Esophagus squamous epithelium (tissue), 5 donors: ENCODE measurements at regions not wholly inside any gene's neighbourhood (a gene's known extent, or its start where the extent isn't known, plus 50 kb on each side); places are given as distances from the start of the nearest gene placed in this dataset.

Source experiments
- DNase-seq: peaks from one replicate; lab custom pipeline; 2025; lab: John Stamatoyannopoulos, UW
- H3K27ac ChIP-seq, 4 donors: fragments of 200-600 bp; sonication (generic); one replicate each; pipeline ENCODE4 v1.5.1; 2016 to 2019; ENCODE audit warnings: mild to moderate bottlenecking in 1 of 4
- H3K27me3 ChIP-seq, 4 donors: fragments of 200-600 bp; sonication (generic); 1 replicate in 3 of 4; 2 replicates in 1 of 4; pipeline versions ENCODE4 v1.5.1 to v1.6.0; 2017 to 2021; ENCODE audit warnings: antibody characterized with exemption in 1 of 4
- H3K36me3 ChIP-seq, 3 donors: fragments of 200-600 bp; sonication (generic); one replicate each; pipeline ENCODE4 v1.5.1; 2016 to 2019
- H3K4me1 ChIP-seq, 3 donors: fragments of 200-600 bp; sonication (generic); one replicate each; pipeline ENCODE4 v1.5.1; 2017 to 2019
- H3K4me3 ChIP-seq, 4 donors: fragments of 200-600 bp; sonication (generic); 1 replicate in 3 of 4; 2 replicates in 1 of 4; pipeline ENCODE4 v1.5.1; 2016 to 2019; ENCODE audit warnings: mild to moderate bottlenecking in 2 of 4, moderate library complexity in 1 of 4
- H3K9me3 ChIP-seq, 3 donors: fragments of 200-600 bp; sonication (generic); one replicate each; pipeline ENCODE4 v1.5.1; 2016 to 2019
- CTCF ChIP-seq, 6 experiments: fragments of 450-650 bp in 4 of 6; fragments of 200-600 bp in 2 of 6; sonication (generic) in 2 of 6; IDR thresholded peaks; one replicate each; pipeline ENCODE4 v1.5.1; 2016 to 2019; ENCODE audit warnings: antibody characterized with exemption in 6 of 6, mild to moderate bottlenecking in 4 of 6, moderate library complexity in 4 of 6
- POLR2A ChIP-seq, 4 donors: fragments of 450-650 bp; IDR thresholded peaks; one replicate each; pipeline ENCODE4 v1.6.1; 2017; ENCODE audit warnings: antibody characterized with exemption in 4 of 4, mild to moderate bottlenecking in 4 of 4, moderate library complexity in 3 of 4
- WGBS, 2 donors: methylation state at CpG; one replicate each; pipeline ENCODE4 v1.1.5; 2018; 5-methylcytosine and 5-hydroxymethylcytosine counted together
- intact Hi-C: fragments of 100-400 bp; cut with DNase I; formaldehyde crosslinking; loops from one replicate; pipeline ENCODE4 v1.15.0; 2022
- donor health status: DM: yes; HTN: yes; CAD: no.

- Histone ChIP-seq H3K27me3 (peaks cover 0 to 70% (median 0%) of the 10 kb centered on the region in 4 donors), H3K4me1 (peaks cover 6 to 23% (median 10%) of the 10 kb centered on the region in 3 donors), H3K36me3 (no peaks in the 10 kb centered on the region), H3K4me3 (no peak overlapping the region), H3K9me3 (no peaks in the 10 kb centered on the region), H3K27ac (no peak overlapping the region)
- TF ChIP-seq CTCF (IDR thresholded peaks at IDR 0.05), result no peak
- TF ChIP-seq POLR2A (IDR thresholded peaks at IDR 0.05), result no peak
- intact Hi-C loops, result no loop called here
- no CpG with 5 or more reads among the region's 3 CpGs for WGBS, 2 donors
- DNase-seq, result no peak
Measured at GRCh38 chr17:77890771-77891170, 67.7 kb upstream of the TNRC6C start.

GRCh38 chr17:77891602-77892001 lies 66.9 kb upstream of the TNRC6C start:
- intact Hi-C loops, result no loop called here
- peaks cover 0 to 62% (median 0%) of the 10 kb centered on the region in 4 donors for H3K27me3 ChIP-seq
- H3K36me3 ChIP-seq, result no peaks in the 10 kb centered on the region
- peaks cover 6 to 19% (median 10%) of the 10 kb centered on the region in 3 donors for H3K4me1 ChIP-seq
- TF ChIP-seq CTCF (IDR thresholded peaks at IDR 0.05) (no peak), POLR2A (IDR thresholded peaks at IDR 0.05) (no peak)
- 40 to 66% methylated on average over 3 to 6 of the region's 8 CpGs for WGBS, 2 donors
- H3K27ac ChIP-seq, result no peak overlapping the region
- H3K9me3 ChIP-seq, result no peaks in the 10 kb centered on the region
- no peak overlapping the region for H3K4me3 ChIP-seq
- no peak for DNase-seq

GRCh38 chr17:77892031-77892430 lies 66.5 kb upstream of the TNRC6C start:
- H3K4me3 ChIP-seq, result no peak overlapping the region
- TF ChIP-seq CTCF (IDR thresholded peaks at IDR 0.05), result no peak
- WGBS, 2 donors, result 50 to 69% methylated on average over 2 to 5 of the region's 7 CpGs
- H3K9me3 ChIP-seq, result no peaks in the 10 kb centered on the region
- intact Hi-C loops, result no loop called here
- no peaks in the 10 kb centered on the region for H3K36me3 ChIP-seq
- H3K27ac ChIP-seq, result no peak overlapping the region
- peaks cover 6 to 15% (median 8%) of the 10 kb centered on the region in 3 donors for H3K4me1 ChIP-seq
- H3K27me3 ChIP-seq, result peaks cover 0 to 59% (median 0%) of the 10 kb centered on the region in 4 donors
- no peak for DNase-seq

GRCh38 chr17:77892469-77893143 lies 65.9 kb upstream of the TNRC6C start:
- Histone ChIP-seq H3K4me3 (no peak overlapping the region), H3K36me3 (no peaks in the 10 kb centered on the region), H3K4me1 (peaks cover 3 to 9% (median 6%) of the 10 kb centered on the region in 3 donors), H3K27me3 (peaks cover 0 to 59% (median 0%) of the 10 kb centered on the region in 4 donors), H3K27ac (no peak overlapping the region), H3K9me3 (no peaks in the 10 kb centered on the region)
- TF ChIP-seq CTCF (IDR thresholded peaks at IDR 0.05) (peak in 1 of 6 experiments; percentile 12), POLR2A (IDR thresholded peaks at IDR 0.05) (no peak)
- DNase-seq, result no peak
- intact Hi-C loops, result no loop called here
- WGBS, 2 donors, result 77 to 79% methylated on average over 9 to 18 of the region's 22 CpGs

GRCh38 chr17:77893144-77894044 lies 65.1 kb upstream of the TNRC6C start:
- Histone ChIP-seq H3K4me1 (peaks cover 0 to 1% (median 0%) of the 10 kb centered on the region in 3 donors), H3K27ac (no peak overlapping the region), H3K27me3 (peaks cover 0 to 59% (median 0%) of the 10 kb centered on the region in 4 donors), H3K36me3 (no peaks in the 10 kb centered on the region), H3K4me3 (no peak overlapping the region), H3K9me3 (no peaks in the 10 kb centered on the region)
- WGBS, 2 donors, result 86 to 89% methylated on average over 18 of the region's 23 CpGs
- TF ChIP-seq POLR2A (IDR thresholded peaks at IDR 0.05), result no peak
- TF ChIP-seq CTCF (IDR thresholded peaks at IDR 0.05), result no peak
- no peak for DNase-seq
- intact Hi-C loops, result no loop called here
